ENCODE measurements at regions not wholly inside any gene's neighbourhood (a gene's known extent, or its start where the extent isn't known, plus 50 kb on each side); places are given as distances from the start of the nearest gene placed in this dataset.

GRCh38 chr6:15121443-15121842, 124.4 kb upstream of the JARID2 start:
- Histone ChIP-seq H3K4me3 (ENCODE audit: low read depth, low read length) (no peak overlapping the region), H3K27me3 (ENCODE audit: control insufficient read depth, insufficient read depth, low read length) (no peaks in the 10 kb centered on the region), H3K9ac (no peak overlapping the region), H3K9me3 (ENCODE audit: control insufficient read depth, low read length) (no peaks in the 10 kb centered on the region), H3K79me2 (no peaks in the 10 kb centered on the region), H3K4me2 (ENCODE audit: low read length) (no peak overlapping the region), H3K4me1 (no peaks in the 10 kb centered on the region), H2AFZ (no peak overlapping the region), H3K36me3 (ENCODE audit: control insufficient read depth, insufficient read depth, low read length) (no peaks in the 10 kb centered on the region), H3K27ac (no peak overlapping the region)
- no peak for TF ChIP-seq CTCF (IDR thresholded peaks at IDR 0.05)

- Histone ChIP-seq H3K27me3 (ENCODE audit: control insufficient read depth, insufficient read depth, low read length) (no peaks in the 10 kb centered on the region), H3K9me3 (ENCODE audit: control insufficient read depth, low read length) (no peaks in the 10 kb centered on the region), H3K79me2 (no peaks in the 10 kb centered on the region), H3K4me1 (no peaks in the 10 kb centered on the region), H3K4me3 (ENCODE audit: low read depth, low read length) (no peak overlapping the region), H3K4me2 (ENCODE audit: low read length) (no peak overlapping the region), H2AFZ (no peak overlapping the region), H3K9ac (no peak overlapping the region), H3K27ac (no peak overlapping the region), H3K36me3 (ENCODE audit: control insufficient read depth, insufficient read depth, low read length) (no peaks in the 10 kb centered on the region)
- no peak for TF ChIP-seq CTCF (IDR thresholded peaks at IDR 0.05)
Measured at GRCh38 chr6:15121977-15122550, 123.8 kb upstream of the JARID2 start.

GRCh38 chr6:15129887-15130286, 116.0 kb upstream of the JARID2 start:
- Histone ChIP-seq H3K4me3 (ENCODE audit: low read depth, low read length) (no peak overlapping the region), H3K4me2 (ENCODE audit: low read length) (no peak overlapping the region), H3K36me3 (ENCODE audit: control insufficient read depth, insufficient read depth, low read length) (no peaks in the 10 kb centered on the region), H3K4me1 (no peaks in the 10 kb centered on the region), H3K9me3 (ENCODE audit: control insufficient read depth, low read length) (no peaks in the 10 kb centered on the region), H3K9ac (no peak overlapping the region), H3K27ac (no peak overlapping the region), H3K79me2 (no peaks in the 10 kb centered on the region), H2AFZ (no peak overlapping the region), H3K27me3 (ENCODE audit: control insufficient read depth, insufficient read depth, low read length) (no peaks in the 10 kb centered on the region)
- no peak for TF ChIP-seq CTCF (IDR thresholded peaks at IDR 0.05)

- Histone ChIP-seq H3K9ac (no peak overlapping the region), H3K4me3 (ENCODE audit: low read depth, low read length) (no peak overlapping the region), H3K4me2 (ENCODE audit: low read length) (no peak overlapping the region), H3K4me1 (no peaks in the 10 kb centered on the region), H3K36me3 (ENCODE audit: control insufficient read depth, insufficient read depth, low read length) (no peaks in the 10 kb centered on the region), H2AFZ (no peak overlapping the region), H3K27ac (no peak overlapping the region), H3K79me2 (no peaks in the 10 kb centered on the region), H3K9me3 (ENCODE audit: control insufficient read depth, low read length) (no peaks in the 10 kb centered on the region), H3K27me3 (ENCODE audit: control insufficient read depth, insufficient read depth, low read length) (no peaks in the 10 kb centered on the region)
- TF ChIP-seq CTCF (IDR thresholded peaks at IDR 0.05): no peak
Measured at GRCh38 chr6:15131234-15131633, 114.6 kb upstream of the JARID2 start.

GRCh38 chr6:15131651-15132061, 114.2 kb upstream of the JARID2 start:
- H3K27ac ChIP-seq: no peak overlapping the region
- H3K36me3 ChIP-seq (ENCODE audit: control insufficient read depth, insufficient read depth, low read length): no peaks in the 10 kb centered on the region
- H3K4me1 ChIP-seq: no peaks in the 10 kb centered on the region
- H3K27me3 ChIP-seq (ENCODE audit: control insufficient read depth, insufficient read depth, low read length): no peaks in the 10 kb centered on the region
- H3K4me2 ChIP-seq (ENCODE audit: low read length): no peak overlapping the region
- H3K9ac ChIP-seq: no peak overlapping the region
- no peak overlapping the region for H2AFZ ChIP-seq
- H3K79me2 ChIP-seq: no peaks in the 10 kb centered on the region
- no peak for TF ChIP-seq CTCF (IDR thresholded peaks at IDR 0.05)
- H3K4me3 ChIP-seq (ENCODE audit: low read depth, low read length): no peak overlapping the region
- H3K9me3 ChIP-seq (ENCODE audit: control insufficient read depth, low read length): no peaks in the 10 kb centered on the region

Measured in parathyroid adenoma (tissue), 2 donors.